ENCODE measurements at regions not wholly inside any gene's neighbourhood (a gene's known extent, or its start where the extent isn't known, plus 50 kb on each side); places are given as distances from the start of the nearest gene placed in this dataset.
"Not testable (repeated sequence)": the region's sequence is repeated elsewhere in the genome, so short reads cannot be mapped to it uniquely, and the experiment has no call there.

DNA sequence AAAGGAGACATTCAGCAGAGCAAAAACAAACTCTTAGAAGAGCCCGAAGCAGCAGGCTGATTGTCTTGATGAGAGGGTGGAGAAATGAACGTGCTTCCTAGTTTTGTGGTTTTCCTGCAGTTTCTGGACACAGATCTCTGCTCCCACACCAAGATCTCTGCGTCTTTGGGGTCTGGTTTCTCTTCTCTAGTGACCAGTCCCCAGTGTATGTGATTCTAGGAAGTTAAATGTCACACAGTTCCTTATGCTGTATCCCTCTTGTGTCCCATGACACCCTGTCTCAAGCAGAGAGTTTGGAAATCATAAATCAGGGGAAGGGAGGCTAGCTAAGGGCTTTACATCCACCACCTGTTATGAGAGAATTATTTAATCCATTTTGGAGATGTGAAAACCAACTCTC lies 55.4 kb upstream of the KLF14 start:
- ATAC-seq, result no peak
- DNase-seq (ENCODE audit: low spot score), result no peak

- ATAC-seq (no peak), DNase-seq (ENCODE audit: low spot score) (no peak)
Measured at GRCh38 chr7:130791746-130792145, 57.7 kb upstream of the KLF14 start.

- no peak for DNase-seq (ENCODE audit: low spot score)
Measured at GRCh38 chr7:130793855-130794618, 60.0 kb upstream of the KLF14 start.

GRCh38 chr7:130794619-130794922 lies 60.6 kb upstream of the KLF14 start:
- ATAC-seq (no peak), DNase-seq (ENCODE audit: low spot score) (no peak)

More at GRCh38 chr7:130793855-130794618, 60.0 kb upstream of the KLF14 start:
- no peak for ATAC-seq

GRCh38 chr7:130796425-130796824 lies 62.4 kb upstream of the KLF14 start:
- DNase-seq (ENCODE audit: low spot score); ATAC-seq: not testable (repeated sequence)

DNA sequence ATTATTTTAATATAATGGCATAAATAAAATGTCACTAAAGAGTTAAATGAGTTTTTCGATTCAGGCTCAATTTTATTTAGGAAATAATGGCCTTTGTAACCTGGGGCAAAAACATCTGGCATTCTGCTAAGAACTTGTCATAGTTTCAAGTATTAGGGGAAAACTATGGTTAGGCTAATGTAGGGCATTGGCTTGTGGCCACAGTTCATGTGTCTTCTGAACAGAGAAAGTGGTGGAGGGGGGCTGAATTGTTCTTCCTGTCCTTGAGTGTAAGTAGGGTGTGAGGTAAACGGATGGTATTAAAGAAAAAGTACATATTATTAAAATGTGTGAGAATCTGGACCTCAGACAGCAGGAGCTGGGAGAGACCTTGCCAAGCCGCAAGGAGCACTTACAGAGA lies 69.1 kb upstream of the KLF14 start:
- no peak for DNase-seq (ENCODE audit: low spot score)
- no peak for ATAC-seq

DNA sequence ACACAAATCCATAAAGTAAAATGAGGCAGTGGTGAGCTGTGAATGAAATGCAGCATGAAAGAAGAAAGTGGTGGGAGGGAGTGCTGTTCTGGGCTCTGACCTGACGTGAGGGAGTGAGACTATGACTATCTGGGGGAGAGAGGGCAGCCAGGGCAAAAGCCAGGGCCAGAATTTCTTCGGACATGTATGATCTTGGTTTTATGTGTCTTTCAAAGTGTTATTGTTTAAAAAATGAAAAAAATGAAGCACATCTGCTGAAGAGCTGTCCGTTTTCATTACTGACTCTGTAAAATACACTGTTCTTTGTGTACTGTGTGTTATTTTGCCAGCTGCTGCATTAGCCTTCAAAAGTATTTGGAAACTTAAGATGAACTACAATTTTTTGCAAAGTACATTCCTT lies 70.2 kb upstream of the KLF14 start:
- DNase-seq (ENCODE audit: low spot score), result no peak
- no peak for ATAC-seq

DNA sequence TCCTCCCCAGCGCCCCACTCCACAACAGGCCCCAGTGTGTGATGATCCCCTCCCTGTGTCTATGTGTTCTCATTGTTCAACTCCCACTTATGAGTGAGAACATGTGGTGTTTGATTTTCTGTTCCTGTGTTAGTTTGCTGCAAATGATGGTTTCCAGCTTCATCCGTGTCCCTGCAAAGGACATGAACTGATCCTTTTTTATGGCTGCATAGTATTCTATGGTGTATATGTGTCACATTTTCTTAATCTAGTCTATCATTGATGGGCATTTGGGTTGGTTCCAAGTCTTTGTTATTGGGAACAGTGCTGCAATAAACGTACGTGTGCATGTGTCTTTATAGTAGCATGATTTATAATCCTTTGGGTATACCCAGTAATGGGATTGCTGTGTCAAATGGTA lies 78.8 kb upstream of the KLF14 start:
- DNase-seq (ENCODE audit: low spot score); ATAC-seq: not testable (repeated sequence)

- DNase-seq (ENCODE audit: low spot score), result no peak
- no peak for ATAC-seq
Measured at GRCh38 chr7:130814778-130815335, 80.8 kb upstream of the KLF14 start.

DNA sequence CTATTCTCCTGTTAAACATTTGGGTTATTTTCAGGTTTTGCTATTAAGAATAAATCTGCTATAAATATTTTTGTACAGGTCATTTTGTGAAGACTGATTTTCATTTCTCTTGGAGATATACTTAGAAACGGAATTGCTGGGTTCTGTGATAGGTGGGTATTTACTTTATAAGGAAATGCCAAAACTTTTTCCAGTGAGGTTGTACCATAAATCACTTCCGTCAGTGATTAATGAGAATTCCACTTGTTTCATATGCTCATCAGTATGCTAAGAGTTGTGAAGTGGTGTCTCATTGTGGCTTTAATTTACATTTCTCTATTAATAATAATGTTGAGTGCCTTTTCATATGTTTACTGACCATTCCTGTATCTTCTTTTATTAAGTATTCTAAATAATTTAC lies 84.0 kb upstream of the KLF14 start:
- no peak for DNase-seq (ENCODE audit: low spot score)
- ATAC-seq, result no peak

- DNase-seq (ENCODE audit: low spot score), result no peak
- no peak for ATAC-seq
Measured at GRCh38 chr7:130821864-130822263, 87.9 kb upstream of the KLF14 start.

- DNase-seq (ENCODE audit: low spot score), result no peak
- ATAC-seq, result no peak
Measured at GRCh38 chr7:130822642-130823041, 88.6 kb upstream of the KLF14 start.

GRCh38 chr7:130823060-130823459 lies 89.1 kb upstream of the KLF14 start:
- DNase-seq (ENCODE audit: low spot score), result no peak
- no peak for ATAC-seq

GRCh38 chr7:130825819-130826218 lies 91.8 kb upstream of the KLF14 start:
- ATAC-seq (no peak), DNase-seq (ENCODE audit: low spot score) (no peak)

- DNase-seq (ENCODE audit: low spot score), result no peak
- ATAC-seq, result no peak
Measured at GRCh38 chr7:130829415-130829814, 95.4 kb upstream of the KLF14 start.

DNA sequence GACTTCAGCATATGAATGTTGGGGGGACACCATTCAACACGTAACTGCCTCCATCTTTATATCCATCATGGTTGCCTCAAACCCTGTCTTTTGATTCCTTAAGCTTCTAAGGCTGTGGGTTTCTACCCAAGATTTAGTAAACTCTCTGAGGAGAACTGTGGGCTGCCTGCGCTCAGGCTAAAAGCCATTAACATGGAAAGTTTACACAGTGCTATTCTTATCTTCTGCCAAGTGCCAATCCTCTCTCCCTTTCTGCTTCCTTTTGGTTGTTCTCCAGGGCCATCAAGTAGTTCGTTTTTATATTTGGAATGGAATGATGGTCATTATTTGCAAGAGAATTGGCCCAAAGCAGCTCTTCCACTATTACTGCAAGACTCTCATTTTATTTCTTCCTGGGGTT lies 97.3 kb upstream of the KLF14 start:
- no peak for DNase-seq (ENCODE audit: low spot score)

GRCh38 chr7:130831817-130832481 lies 97.9 kb upstream of the KLF14 start:
- ATAC-seq (peak; percentile 82), DNase-seq (ENCODE audit: low spot score) (no peak)

More for the DNA sequence above, 97.3 kb upstream of the KLF14 start:
- ATAC-seq, result no peak

DNA sequence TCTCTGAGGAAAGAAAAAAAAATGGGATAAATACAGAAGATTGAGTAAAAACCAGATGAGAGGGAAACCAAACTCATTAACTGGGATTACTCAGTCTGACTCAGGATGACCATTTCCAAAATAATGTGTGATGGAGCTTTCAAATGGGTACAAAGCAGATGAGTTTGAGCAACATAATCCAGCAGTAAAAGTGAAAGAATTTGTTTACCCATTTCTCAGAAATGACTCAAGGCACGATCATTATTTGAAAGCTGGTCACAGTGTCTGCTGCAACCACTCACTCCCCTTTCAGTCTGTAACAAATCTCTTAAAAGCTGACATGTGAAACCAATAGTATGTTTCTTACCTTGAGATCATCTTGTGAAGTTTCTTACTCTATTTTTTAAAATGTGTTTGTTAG lies 104.7 kb upstream of the KLF14 start:
- ATAC-seq, result no peak
- no peak for DNase-seq (ENCODE audit: low spot score)

DNA sequence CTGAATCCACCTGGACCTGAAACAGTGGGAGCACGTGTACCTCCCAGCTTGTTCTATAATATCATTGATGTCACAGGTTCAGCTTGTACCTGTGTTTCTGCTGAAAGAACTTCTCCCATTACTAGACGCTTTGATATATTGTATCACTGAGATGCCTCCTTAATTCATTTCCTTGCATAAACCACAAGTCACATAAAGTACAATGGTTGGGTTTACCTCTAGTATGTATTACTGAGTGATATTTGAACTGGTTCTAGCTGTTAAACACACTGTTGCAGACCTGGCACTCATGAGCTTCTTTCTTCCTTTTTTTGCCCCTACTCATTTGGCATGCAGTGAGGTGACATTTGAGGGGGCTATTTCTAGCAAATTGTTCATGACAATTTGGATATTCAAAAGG lies 106.6 kb upstream of the KLF14 start:
- ATAC-seq (no peak), DNase-seq (ENCODE audit: low spot score) (no peak)

DNA sequence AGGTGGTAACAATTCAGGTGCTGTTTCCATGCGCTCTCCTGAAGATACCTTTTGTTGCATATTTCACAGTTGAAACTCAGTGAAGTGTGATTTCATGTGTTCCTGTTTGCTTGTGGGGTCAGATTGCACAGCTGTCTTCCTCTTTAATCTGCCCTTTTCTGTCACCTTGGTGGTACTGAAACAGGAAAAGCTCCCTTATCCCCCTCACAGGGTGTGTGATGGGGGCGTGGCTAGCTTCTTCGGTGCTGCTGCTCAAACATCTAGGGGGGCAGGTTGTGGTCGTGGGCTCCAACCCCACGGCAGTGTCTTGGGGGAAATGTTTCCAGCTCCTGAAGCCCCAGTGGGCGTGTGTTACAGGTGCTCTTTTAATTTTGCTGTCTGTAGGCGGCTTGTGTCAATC lies 107.4 kb upstream of the KLF14 start:
- ATAC-seq (no peak), DNase-seq (ENCODE audit: low spot score) (no peak)

DNA sequence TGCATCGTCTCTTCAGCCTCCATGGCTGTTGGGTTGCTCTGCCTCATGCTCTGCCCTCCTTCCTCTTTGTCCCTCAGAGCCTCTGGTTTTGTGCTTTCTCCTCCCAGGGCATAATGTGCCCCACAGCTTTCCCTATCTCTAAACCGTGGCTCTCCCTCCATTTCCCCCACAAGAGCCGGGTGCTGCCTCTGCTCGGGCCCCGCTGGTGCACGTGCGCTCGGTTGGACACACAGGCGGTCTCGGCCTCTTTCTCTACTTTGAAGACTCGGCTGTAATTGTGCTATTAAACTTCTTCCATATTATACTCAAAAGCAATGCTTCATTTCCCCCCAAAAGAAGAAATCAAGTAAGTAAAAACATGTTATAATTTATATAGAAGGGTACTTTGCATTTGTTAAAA lies 109.7 kb upstream of the KLF14 start:
- no peak for DNase-seq (ENCODE audit: low spot score)

DNA sequence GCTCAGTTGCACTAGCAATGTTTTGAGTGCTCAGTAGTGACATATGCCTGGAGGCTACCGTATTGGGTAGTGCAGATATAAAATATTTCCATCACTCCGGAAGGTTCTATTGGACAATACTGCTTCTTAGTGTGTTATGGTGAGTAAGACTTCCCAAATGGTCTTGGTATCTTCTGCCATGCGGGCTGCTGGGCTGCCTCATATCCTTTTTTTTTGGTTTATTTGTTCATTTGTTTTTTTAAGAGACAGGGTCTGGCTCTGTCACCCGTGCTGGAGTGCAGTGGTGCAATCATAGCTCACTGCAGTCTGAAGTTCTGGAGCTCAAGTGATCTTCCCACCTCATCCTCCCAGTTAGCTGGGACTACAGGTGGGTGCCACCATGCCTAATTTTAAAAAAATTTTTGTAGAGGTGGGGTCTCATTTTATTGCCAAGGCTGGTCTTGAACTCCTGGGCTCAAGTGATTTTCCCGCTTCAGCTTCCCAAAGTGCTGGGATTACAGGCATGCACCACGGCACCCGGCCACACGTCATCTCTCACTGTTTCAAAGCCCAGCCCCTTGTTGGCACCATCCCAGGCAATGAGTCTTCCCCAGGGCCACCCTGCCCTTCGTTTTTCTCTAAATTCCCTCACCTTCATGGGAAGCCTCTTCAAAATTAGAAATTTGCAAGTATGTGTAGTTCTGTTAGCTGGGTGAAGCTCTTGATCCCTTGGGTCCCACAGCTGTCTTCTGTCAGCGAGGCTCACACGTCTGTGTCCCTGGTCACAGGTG lies 111.0 kb upstream of the KLF14 start:
- ATAC-seq, result no peak

More for the DNA sequence above, 109.7 kb upstream of the KLF14 start:
- ATAC-seq, result no peak

More for the DNA sequence above, 111.0 kb upstream of the KLF14 start:
- no peak for DNase-seq (ENCODE audit: low spot score)

Measured in left lobe of liver (tissue), 2 donors.